HFF-Myc (cell line): ENCODE measurements at regions not wholly inside any gene's neighbourhood (a gene's known extent, or its start where the extent isn't known, plus 50 kb on each side); places are given as distances from the start of the nearest gene placed in this dataset.

Experiments used
- DNase-seq: peaks from one replicate; pipeline ENCODE4 v3.0.0-alpha.2; 2011; ENCODE audit warnings: low read depth; ENCODE audit errors: extremely low read depth
- H3K4me3 ChIP-seq: replicated peaks from 2 replicates; pipeline ENCODE4 v1.5.1; 2011; ENCODE audit warnings: low read depth, mild to moderate bottlenecking, control low read depth, low read length
- TF ChIP-seq, protein P1 (sequence below): IDR thresholded peaks from 2 replicates; pipeline ENCODE4 v1.5.1; 2012; ENCODE audit warnings: mild to moderate bottlenecking, low read depth, low read length, control low read depth; ENCODE audit errors: missing control alignments

GRCh38 chr4:129682586-129682985 is 586.6 kb downstream of the C4orf33 start:
- TF ChIP-seq, protein P1, sequence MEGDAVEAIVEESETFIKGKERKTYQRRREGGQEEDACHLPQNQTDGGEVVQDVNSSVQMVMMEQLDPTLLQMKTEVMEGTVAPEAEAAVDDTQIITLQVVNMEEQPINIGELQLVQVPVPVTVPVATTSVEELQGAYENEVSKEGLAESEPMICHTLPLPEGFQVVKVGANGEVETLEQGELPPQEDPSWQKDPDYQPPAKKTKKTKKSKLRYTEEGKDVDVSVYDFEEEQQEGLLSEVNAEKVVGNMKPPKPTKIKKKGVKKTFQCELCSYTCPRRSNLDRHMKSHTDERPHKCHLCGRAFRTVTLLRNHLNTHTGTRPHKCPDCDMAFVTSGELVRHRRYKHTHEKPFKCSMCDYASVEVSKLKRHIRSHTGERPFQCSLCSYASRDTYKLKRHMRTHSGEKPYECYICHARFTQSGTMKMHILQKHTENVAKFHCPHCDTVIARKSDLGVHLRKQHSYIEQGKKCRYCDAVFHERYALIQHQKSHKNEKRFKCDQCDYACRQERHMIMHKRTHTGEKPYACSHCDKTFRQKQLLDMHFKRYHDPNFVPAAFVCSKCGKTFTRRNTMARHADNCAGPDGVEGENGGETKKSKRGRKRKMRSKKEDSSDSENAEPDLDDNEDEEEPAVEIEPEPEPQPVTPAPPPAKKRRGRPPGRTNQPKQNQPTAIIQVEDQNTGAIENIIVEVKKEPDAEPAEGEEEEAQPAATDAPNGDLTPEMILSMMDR, result no peak
- no peak for DNase-seq
- no peak overlapping the region for H3K4me3 ChIP-seq

DNA sequence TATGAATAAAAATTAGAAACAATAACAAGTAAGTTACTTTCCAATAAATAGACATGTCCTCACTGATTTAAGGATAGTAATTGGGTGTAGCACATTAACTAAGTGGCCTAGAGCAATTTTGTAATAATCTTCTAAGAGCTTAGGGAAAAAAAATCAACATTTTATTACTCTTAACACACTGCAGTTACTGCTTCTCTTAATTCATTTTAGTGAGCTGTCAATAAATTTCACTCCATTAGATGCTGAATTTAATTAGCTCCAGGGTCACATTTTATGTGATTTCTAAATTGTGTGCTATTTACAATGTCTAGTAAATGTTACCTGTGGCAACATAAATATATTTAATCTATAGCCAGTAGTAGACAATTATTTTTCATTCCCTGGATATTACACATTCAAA is 612.0 kb downstream of the C4orf33 start:
- no peak for DNase-seq
- no peak overlapping the region for H3K4me3 ChIP-seq
- TF ChIP-seq, protein P1, result no peak

GRCh38 chr4:129708784-129709183 is 612.8 kb downstream of the C4orf33 start:
- no peak overlapping the region for H3K4me3 ChIP-seq
- TF ChIP-seq, protein P1, result no peak
- DNase-seq, result no peak

GRCh38 chr4:129738175-129738574 is 642.2 kb downstream of the C4orf33 start:
- no peak for DNase-seq
- H3K4me3 ChIP-seq, result no peak overlapping the region
- TF ChIP-seq, protein P1, result no peak

DNA sequence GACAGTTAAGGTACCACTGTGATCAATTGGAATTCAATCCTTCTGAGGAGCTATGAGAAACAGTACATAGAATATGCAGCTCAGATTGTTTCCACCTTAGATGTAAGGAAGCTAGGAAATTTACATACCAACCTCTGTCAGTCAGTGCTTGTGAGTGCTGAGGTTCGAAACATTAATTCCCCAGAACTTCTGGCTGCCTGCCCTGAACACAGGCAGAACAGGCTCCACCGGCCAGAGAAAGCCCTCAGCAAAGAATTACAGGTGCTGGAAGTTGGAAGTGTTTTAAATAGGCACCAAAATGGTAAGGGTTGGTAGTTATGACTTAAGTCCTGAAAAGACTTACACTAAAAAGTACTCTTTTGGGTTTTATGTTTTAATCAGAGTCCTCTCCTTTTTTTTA is 651.8 kb downstream of the C4orf33 start:
- DNase-seq, result no peak
- H3K4me3 ChIP-seq, result no peak overlapping the region
- TF ChIP-seq, protein P1, result no peak

DNA sequence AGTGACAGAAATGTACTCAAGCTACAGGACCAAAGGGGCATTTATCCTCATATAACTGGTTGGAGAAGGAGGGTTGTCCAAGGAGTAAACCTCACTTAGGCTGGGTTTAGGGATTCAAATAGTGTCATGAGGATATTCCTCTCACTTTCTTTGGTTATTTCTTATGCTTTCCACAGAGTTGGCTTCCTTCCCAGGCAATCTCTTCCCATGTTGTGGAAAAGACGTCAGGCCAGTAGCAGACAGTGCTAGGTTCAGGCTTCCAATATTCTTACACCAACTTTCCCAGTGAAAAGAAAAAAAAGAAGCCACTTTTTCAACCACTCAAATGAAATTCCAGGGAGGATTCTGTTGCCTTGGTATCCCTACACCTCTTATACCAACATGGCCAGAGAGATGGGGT is 653.0 kb downstream of the C4orf33 start:
- H3K4me3 ChIP-seq, result no peak overlapping the region
- DNase-seq, result no peak
- TF ChIP-seq, protein P1, result no peak

- TF ChIP-seq, protein P1, result no peak
- no peak for DNase-seq
- no peak overlapping the region for H3K4me3 ChIP-seq
Observed at GRCh38 chr4:129751646-129752045, 655.7 kb downstream of the C4orf33 start.
